Upper lobe of left lung (tissue), 6 donors: ENCODE measurements at regions not wholly inside any gene's neighbourhood (a gene's known extent, or its start where the extent isn't known, plus 50 kb on each side); places are given as distances from the start of the nearest gene placed in this dataset.

Experiments
- ATAC-seq, 2 donors: fragments of 200-7000 bp; cut with Tn5 transposase; one replicate each; pipeline ENCODE4 v1.9.1; 2022; ENCODE audit warnings: mild to moderate bottlenecking in 2 of 2, moderate library complexity in 2 of 2; ENCODE audit not compliant: low FRiP score in 2 of 2
- DNase-seq, 2 donors: peaks; one replicate each; pipeline ENCODE4 v3.0.0-alpha.2; 2019 to 2020
- H3K27ac ChIP-seq, 4 donors: fragments of 200-600 bp; sonication (generic); one replicate each; pipeline ENCODE4 v1.5.1; 2016 to 2019
- H3K27me3 ChIP-seq, 4 donors: fragments of 200-600 bp; sonication (generic); one replicate each; pipeline ENCODE4 v1.5.1; 2017 to 2019
- H3K36me3 ChIP-seq, 4 donors: fragments of 200-600 bp; sonication (generic); one replicate each; pipeline ENCODE4 v1.5.1; 2016 to 2019
- H3K4me1 ChIP-seq, 4 donors: fragments of 200-600 bp; sonication (generic); one replicate each; pipeline ENCODE4 v1.5.1; 2018 to 2019
- H3K4me3 ChIP-seq, 4 donors: fragments of 200-600 bp; sonication (generic); one replicate each; pipeline ENCODE4 v1.5.1; 2017 to 2019; ENCODE audit warnings: mild to moderate bottlenecking in 2 of 4, moderate library complexity in 1 of 4
- H3K9me3 ChIP-seq, 4 donors: fragments of 200-600 bp; sonication (generic); one replicate each; pipeline ENCODE4 v1.5.1; 2018 to 2019
- EP300 ChIP-seq, 4 donors: sonication (generic); formaldehyde crosslinking; IDR thresholded peaks; one replicate each; pipeline ENCODE4 v1.5.1; 2017; ENCODE audit warnings: antibody characterized with exemption in 4 of 4, control low read depth in 2 of 4
- POLR2A ChIP-seq, 4 donors: fragments of 450-650 bp; IDR thresholded peaks; one replicate each; pipeline ENCODE4 v1.5.1; 2016 to 2017; ENCODE audit warnings: antibody characterized with exemption in 4 of 4, mild to moderate bottlenecking in 2 of 4
- POLR2AphosphoS5 ChIP-seq, 2 donors: sonication (generic); formaldehyde crosslinking; IDR thresholded peaks; one replicate each; pipeline ENCODE4 v1.5.1; 2017; ENCODE audit warnings: antibody characterized with exemption in 2 of 2
- WGBS, 2 donors: methylation state at CpG; one replicate each; pipeline ENCODE4 v1.1.5; 2017 to 2018; 5-methylcytosine and 5-hydroxymethylcytosine counted together
- TF ChIP-seq, protein P1 (sequence below), 6 experiments: fragments of 450-650 bp in 4 of 6; fragments of 200-600 bp in 2 of 6; sonication (generic) in 2 of 6; IDR thresholded peaks; one replicate each; pipeline ENCODE4 v1.5.1; 2016 to 2019; ENCODE audit warnings: antibody characterized with exemption in 6 of 6
- donor health status: DM: no; HTN: no; CAD: no; lungs with moderate emphysema.
- donor health status: DM: no; HTN: yes; CAD: no; lungs with severe emphysema.

DNA sequence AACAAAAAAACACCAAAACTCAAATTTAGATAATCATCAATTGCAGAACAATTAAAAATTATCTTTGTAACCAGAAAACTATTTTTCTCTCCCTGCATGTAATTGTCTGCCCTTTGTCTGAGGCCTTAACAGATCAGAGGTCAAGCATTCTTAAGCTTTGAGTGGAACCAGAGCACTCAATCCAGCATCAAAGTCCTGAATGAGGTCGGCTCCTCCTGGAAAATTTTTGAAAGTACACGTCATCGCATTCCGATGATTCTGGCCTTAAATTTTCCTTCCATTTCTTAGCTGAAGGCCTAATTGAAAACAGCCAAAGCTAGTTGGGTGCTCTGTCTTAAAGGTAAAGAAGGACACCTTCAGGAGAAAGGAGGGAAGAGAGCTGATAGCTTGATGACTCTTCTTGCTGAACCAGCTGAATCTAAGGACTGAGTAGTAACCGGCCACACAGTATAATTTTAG, 510.2 kb upstream of the SULF2 start:
- ATAC-seq: peak; percentile 78 to 85
- H3K27ac ChIP-seq: peak overlapping the region in 1 of 4 donors; percentile 1

DNA sequence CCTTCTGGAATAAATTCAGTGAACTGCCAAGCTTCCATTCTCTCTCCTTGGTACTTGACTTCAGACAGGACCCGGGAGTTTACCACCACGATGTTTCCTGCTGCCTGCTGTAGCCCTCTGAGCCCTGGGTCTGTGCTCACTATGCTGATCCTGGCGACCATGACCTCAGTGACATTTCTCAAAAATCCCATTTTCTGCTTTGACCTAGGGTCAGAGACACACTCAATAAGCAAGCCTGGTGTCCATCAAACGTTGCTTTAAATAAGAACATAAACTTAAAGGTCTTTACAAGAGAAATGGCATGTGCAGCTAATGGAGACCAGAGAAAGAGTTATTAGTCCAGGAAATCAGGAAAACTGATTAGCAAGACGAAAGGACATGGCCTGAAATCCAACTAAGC, 509.7 kb upstream of the SULF2 start:
- no peak for ATAC-seq
- WGBS, 2 donors: 48 to 52% methylated on average over 5 of the region's 5 CpGs
- no peak for TF ChIP-seq POLR2A (IDR thresholded peaks at IDR 0.05)
- TF ChIP-seq, protein P1, sequence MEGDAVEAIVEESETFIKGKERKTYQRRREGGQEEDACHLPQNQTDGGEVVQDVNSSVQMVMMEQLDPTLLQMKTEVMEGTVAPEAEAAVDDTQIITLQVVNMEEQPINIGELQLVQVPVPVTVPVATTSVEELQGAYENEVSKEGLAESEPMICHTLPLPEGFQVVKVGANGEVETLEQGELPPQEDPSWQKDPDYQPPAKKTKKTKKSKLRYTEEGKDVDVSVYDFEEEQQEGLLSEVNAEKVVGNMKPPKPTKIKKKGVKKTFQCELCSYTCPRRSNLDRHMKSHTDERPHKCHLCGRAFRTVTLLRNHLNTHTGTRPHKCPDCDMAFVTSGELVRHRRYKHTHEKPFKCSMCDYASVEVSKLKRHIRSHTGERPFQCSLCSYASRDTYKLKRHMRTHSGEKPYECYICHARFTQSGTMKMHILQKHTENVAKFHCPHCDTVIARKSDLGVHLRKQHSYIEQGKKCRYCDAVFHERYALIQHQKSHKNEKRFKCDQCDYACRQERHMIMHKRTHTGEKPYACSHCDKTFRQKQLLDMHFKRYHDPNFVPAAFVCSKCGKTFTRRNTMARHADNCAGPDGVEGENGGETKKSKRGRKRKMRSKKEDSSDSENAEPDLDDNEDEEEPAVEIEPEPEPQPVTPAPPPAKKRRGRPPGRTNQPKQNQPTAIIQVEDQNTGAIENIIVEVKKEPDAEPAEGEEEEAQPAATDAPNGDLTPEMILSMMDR (IDR thresholded peaks at IDR 0.05): no peak
- no peak for TF ChIP-seq EP300 (IDR thresholded peaks at IDR 0.05)
- TF ChIP-seq POLR2AphosphoS5 (IDR thresholded peaks at IDR 0.05): no peak
- H3K27me3 ChIP-seq: no peaks in the 10 kb centered on the region
- no peak for DNase-seq
- H3K4me1 ChIP-seq: peaks cover 17 to 22% (median 18%) of the 10 kb centered on the region in 4 donors
- no peak overlapping the region for H3K27ac ChIP-seq
- no peaks in the 10 kb centered on the region for H3K36me3 ChIP-seq
- peaks cover 0 to 3% (median 0%) of the 10 kb centered on the region in 4 donors for H3K9me3 ChIP-seq
- no peak overlapping the region for H3K4me3 ChIP-seq

More for the DNA sequence above, 510.2 kb upstream of the SULF2 start:
- TF ChIP-seq POLR2AphosphoS5 (IDR thresholded peaks at IDR 0.05) (no peak), EP300 (IDR thresholded peaks at IDR 0.05) (peak in 1 of 4 donors; percentile 5), POLR2A (IDR thresholded peaks at IDR 0.05) (no peak)
- TF ChIP-seq, protein P1 (IDR thresholded peaks at IDR 0.05): peak in 4 of 6 experiments; percentile 10 to 40 (median 12)
- no peaks in the 10 kb centered on the region for H3K27me3 ChIP-seq
- 34 to 53% methylated on average over 5 of the region's 5 CpGs for WGBS, 2 donors
- peaks cover 0 to 3% (median 0%) of the 10 kb centered on the region in 4 donors for H3K9me3 ChIP-seq
- no peaks in the 10 kb centered on the region for H3K36me3 ChIP-seq
- H3K4me1 ChIP-seq: peaks cover 17 to 22% (median 18%) of the 10 kb centered on the region in 4 donors
- DNase-seq: no peak
- H3K4me3 ChIP-seq: no peak overlapping the region

DNA sequence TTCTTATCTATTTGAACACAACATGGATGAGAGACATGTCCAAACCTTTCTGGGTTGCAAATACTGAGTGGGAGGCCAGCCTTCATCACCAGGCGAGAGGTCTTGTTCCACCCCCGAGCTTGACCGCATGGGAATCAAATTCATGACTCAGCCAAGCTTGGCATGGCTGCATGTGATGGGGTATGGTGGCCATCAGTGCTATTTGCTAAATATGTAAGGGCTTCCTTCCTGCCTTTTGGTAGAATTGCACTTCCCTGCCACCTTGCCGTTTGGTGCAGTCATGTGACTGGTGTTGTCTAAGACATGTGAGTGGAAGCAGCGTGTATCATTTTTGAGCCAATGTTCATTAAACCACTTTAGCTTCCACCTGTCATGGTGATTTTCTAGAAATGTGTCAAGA, 508.9 kb upstream of the SULF2 start:
- Histone ChIP-seq H3K4me3 (no peak overlapping the region), H3K27ac (no peak overlapping the region), H3K36me3 (no peaks in the 10 kb centered on the region), H3K27me3 (no peaks in the 10 kb centered on the region), H3K9me3 (peaks cover 0 to 3% (median 0%) of the 10 kb centered on the region in 4 donors), H3K4me1 (peaks cover 17 to 22% (median 18%) of the 10 kb centered on the region in 4 donors)
- TF ChIP-seq POLR2A (IDR thresholded peaks at IDR 0.05) (no peak), EP300 (IDR thresholded peaks at IDR 0.05) (no peak), POLR2AphosphoS5 (IDR thresholded peaks at IDR 0.05) (no peak)
- TF ChIP-seq, protein P1 (IDR thresholded peaks at IDR 0.05): no peak
- ATAC-seq: no peak
- no peak for DNase-seq
- WGBS, 2 donors: 65 to 74% methylated on average over 4 to 5 of the region's 5 CpGs

DNA sequence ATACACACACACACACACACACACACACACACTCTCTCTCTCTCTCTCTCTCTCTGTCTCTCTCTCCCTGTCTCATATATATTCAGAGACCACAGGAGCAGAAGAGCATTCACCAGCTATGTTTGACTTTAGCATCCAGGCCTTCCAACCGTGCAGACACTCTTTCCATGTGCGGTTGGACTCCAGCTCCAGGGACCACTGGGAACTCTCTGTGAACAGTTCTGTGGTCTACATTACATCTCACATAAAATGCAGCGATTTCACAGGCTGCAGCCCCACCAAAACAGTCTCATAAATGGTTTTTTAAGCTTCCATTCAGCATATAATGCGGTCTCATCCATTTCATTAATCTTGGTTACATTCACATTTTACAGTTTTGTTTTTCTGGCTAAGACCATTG, 508.4 kb upstream of the SULF2 start:
- Histone ChIP-seq H3K27me3 (no peaks in the 10 kb centered on the region), H3K9me3 (peaks cover 0 to 3% (median 0%) of the 10 kb centered on the region in 4 donors), H3K36me3 (no peaks in the 10 kb centered on the region), H3K4me3 (no peak overlapping the region), H3K4me1 (peaks cover 14 to 19% (median 15%) of the 10 kb centered on the region in 4 donors), H3K27ac (no peak overlapping the region)
- no peak for ATAC-seq
- WGBS, 2 donors: 82 to 90% methylated on average over 4 of the region's 4 CpGs
- DNase-seq: no peak
- TF ChIP-seq POLR2A (IDR thresholded peaks at IDR 0.05): no peak
- no peak for TF ChIP-seq EP300 (IDR thresholded peaks at IDR 0.05)
- TF ChIP-seq POLR2AphosphoS5 (IDR thresholded peaks at IDR 0.05): no peak
- TF ChIP-seq, protein P1 (IDR thresholded peaks at IDR 0.05): no peak

DNA sequence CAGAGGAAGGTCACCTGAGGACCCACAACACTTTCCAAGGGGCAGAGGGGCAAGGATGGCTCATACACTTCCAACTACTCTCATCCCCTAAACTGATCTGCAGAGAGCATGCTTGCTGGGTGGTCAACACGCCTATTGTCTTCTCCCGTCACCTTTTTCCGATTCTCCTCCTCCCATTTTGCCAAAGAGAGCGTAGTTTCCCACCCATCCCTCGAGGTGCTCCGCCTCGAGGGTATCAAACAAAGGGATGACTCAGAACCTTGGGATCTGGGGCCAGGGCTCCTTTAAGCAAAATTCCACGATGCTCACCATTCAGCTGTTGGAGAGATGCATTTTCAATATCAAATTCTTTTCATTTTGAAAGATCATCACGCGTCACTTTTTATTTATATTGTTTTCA, 507.5 kb upstream of the SULF2 start:
- Histone ChIP-seq H3K4me3 (no peak overlapping the region), H3K36me3 (no peaks in the 10 kb centered on the region), H3K9me3 (no peaks in the 10 kb centered on the region), H3K27ac (no peak overlapping the region), H3K27me3 (no peaks in the 10 kb centered on the region), H3K4me1 (peaks cover 13 to 19% (median 15%) of the 10 kb centered on the region in 4 donors)
- no peak for TF ChIP-seq POLR2A (IDR thresholded peaks at IDR 0.05)
- no peak for TF ChIP-seq POLR2AphosphoS5 (IDR thresholded peaks at IDR 0.05)
- no peak for TF ChIP-seq EP300 (IDR thresholded peaks at IDR 0.05)
- TF ChIP-seq, protein P1 (IDR thresholded peaks at IDR 0.05): no peak
- ATAC-seq (no peak), DNase-seq (no peak)
- 83 to 91% methylated on average over 10 of the region's 10 CpGs for WGBS, 2 donors
